ENCODE measurements at regions not wholly inside any gene's neighbourhood (a gene's known extent, or its start where the extent isn't known, plus 50 kb on each side); places are given as distances from the start of the nearest gene placed in this dataset.

GRCh38 chr2:105680357-105680756 lies 64.4 kb upstream of the NCK2 start:
- H3K9me3 Mint-ChIP-seq = peaks cover 0 to 2% (median 0%) of the 10 kb centered on the region in 7 donors
- H3K36me3 Mint-ChIP-seq = no peaks in the 10 kb centered on the region
- H3K4me3 ChIP-seq (ENCODE audit: low read depth, low read length) = no peak overlapping the region
- peaks cover under 1% of the 10 kb centered on the region for H3K4me1 ChIP-seq (ENCODE audit: control insufficient read depth, insufficient read depth, low read length, poor library complexity, severe bottlenecking)
- no peak overlapping the region for H3K27ac ChIP-seq (ENCODE audit: insufficient read depth, low read length, poor library complexity, severe bottlenecking)
- DNase-seq (no peak), ATAC-seq (ENCODE audit: low read depth in 2 of 2) (no peak)
- no peaks in the 10 kb centered on the region for H3K27me3 Mint-ChIP-seq
- peak overlapping the region in 1 of 3 donors; percentile 50 for H3K27ac Mint-ChIP-seq
- no peak overlapping the region for H3K4me3 Mint-ChIP-seq
- no peaks in the 10 kb centered on the region for H3K9me3 ChIP-seq (ENCODE audit: control insufficient read depth in 2 of 2, low read length in 2 of 2)
- no peaks in the 10 kb centered on the region for H3K36me3 ChIP-seq (ENCODE audit: control insufficient read depth, insufficient read depth, low read length)
- H3K27me3 ChIP-seq (ENCODE audit: control insufficient read depth, insufficient read depth, low read length) = no peaks in the 10 kb centered on the region
- peaks cover 0 to 17% (median 3%) of the 10 kb centered on the region in 4 donors for H3K4me1 Mint-ChIP-seq

DNA sequence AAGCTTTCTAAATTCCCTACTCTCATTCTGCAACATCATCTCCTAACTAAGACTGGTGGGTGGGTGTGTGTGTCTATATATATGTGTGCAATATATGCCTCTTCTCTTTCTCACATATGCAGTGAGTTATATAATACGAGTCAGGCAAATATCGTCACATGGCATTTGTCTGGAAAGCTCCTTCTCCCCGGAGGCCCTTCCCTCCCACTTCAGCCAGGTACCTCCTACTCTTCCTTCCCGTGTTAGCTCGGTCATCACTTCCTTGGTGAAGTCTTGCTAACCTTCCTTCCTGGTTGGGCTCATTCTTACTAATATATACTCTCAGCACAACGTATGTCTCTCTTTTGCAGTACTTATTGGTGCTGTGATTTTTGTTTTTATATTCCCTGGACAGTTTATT lies 66.4 kb upstream of the NCK2 start:
- Mint-ChIP-seq H3K9me3 (peaks cover 0 to 5% (median 0%) of the 10 kb centered on the region in 7 donors), H3K4me1 (peaks cover 5 to 26% (median 12%) of the 10 kb centered on the region in 4 donors), H3K4me3 (no peak overlapping the region), H3K27me3 (no peaks in the 10 kb centered on the region), H3K36me3 (no peaks in the 10 kb centered on the region), H3K27ac (no peak overlapping the region)
- DNase-seq (no peak), ATAC-seq (ENCODE audit: low read depth in 2 of 2) (no peak)
- Histone ChIP-seq H3K27ac (ENCODE audit: insufficient read depth, low read length, poor library complexity, severe bottlenecking) (no peak overlapping the region), H3K36me3 (ENCODE audit: control insufficient read depth, insufficient read depth, low read length) (no peaks in the 10 kb centered on the region), H3K27me3 (ENCODE audit: control insufficient read depth, insufficient read depth, low read length) (no peaks in the 10 kb centered on the region), H3K4me1 (ENCODE audit: control insufficient read depth, insufficient read depth, low read length, poor library complexity, severe bottlenecking) (peaks cover 4% of the 10 kb centered on the region), H3K9me3 (ENCODE audit: control insufficient read depth in 2 of 2, low read length in 2 of 2) (no peaks in the 10 kb centered on the region), H3K4me3 (ENCODE audit: low read depth, low read length) (no peak overlapping the region)

DNA sequence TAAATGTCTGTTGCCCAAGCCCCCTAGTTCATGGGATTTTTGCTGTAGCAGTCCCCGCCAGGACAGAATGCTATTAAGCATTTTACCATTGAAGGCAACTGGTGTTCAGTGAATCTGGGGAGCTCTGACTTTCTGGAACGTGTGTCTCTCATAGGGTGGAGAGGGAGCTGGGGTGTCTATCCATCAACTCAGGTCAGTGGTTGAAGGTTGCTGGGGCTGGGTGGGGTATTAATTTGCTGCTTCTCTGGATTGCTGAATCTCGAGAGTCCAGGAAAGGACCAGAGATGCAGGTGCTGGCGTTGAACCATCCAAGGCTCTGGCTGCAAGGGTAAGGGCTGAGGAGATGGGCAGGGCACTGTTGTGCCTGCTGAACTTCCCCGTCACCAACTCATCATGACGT lies 66.8 kb upstream of the NCK2 start:
- DNase-seq = no peak
- no peaks in the 10 kb centered on the region for H3K36me3 ChIP-seq (ENCODE audit: control insufficient read depth, insufficient read depth, low read length)
- no peak overlapping the region for H3K27ac ChIP-seq (ENCODE audit: insufficient read depth, low read length, poor library complexity, severe bottlenecking)
- Mint-ChIP-seq H3K9me3 (peaks cover 0 to 5% (median 0%) of the 10 kb centered on the region in 7 donors), H3K27ac (no peak overlapping the region), H3K27me3 (no peaks in the 10 kb centered on the region), H3K4me3 (no peak overlapping the region), H3K4me1 (peaks cover 5 to 26% (median 12%) of the 10 kb centered on the region in 4 donors), H3K36me3 (no peaks in the 10 kb centered on the region)
- no peak for ATAC-seq (ENCODE audit: low read depth in 2 of 2)
- peaks cover 4% of the 10 kb centered on the region for H3K4me1 ChIP-seq (ENCODE audit: control insufficient read depth, insufficient read depth, low read length, poor library complexity, severe bottlenecking)
- no peaks in the 10 kb centered on the region for H3K9me3 ChIP-seq (ENCODE audit: control insufficient read depth in 2 of 2, low read length in 2 of 2)
- no peaks in the 10 kb centered on the region for H3K27me3 ChIP-seq (ENCODE audit: control insufficient read depth, insufficient read depth, low read length)
- H3K4me3 ChIP-seq (ENCODE audit: low read depth, low read length) = no peak overlapping the region

DNA sequence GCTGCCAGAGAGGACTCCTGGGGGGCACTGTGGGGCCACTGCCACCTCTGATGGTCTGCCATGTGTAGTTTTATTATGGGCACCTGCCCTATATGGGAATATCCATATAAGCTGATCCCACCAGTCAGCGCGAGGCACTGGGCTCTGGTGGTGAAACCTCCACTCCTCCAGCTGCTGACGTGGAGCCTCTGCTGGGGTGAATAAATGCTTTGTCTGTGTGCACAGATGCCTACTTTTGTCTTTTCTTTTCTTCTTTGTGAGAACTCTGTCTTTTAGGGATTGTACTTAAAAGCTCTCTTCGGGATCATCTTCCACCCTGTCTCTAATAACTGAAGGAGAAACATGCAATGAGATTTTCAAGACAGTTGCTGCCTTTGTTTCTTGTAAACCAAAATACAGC lies 68.9 kb upstream of the NCK2 start:
- no peaks in the 10 kb centered on the region for H3K9me3 ChIP-seq (ENCODE audit: control insufficient read depth in 2 of 2, low read length in 2 of 2)
- no peak overlapping the region for H3K27ac ChIP-seq (ENCODE audit: insufficient read depth, low read length, poor library complexity, severe bottlenecking)
- peaks cover 0 to 5% (median 0%) of the 10 kb centered on the region in 7 donors for H3K9me3 Mint-ChIP-seq
- H3K36me3 Mint-ChIP-seq = no peaks in the 10 kb centered on the region
- H3K27me3 ChIP-seq (ENCODE audit: control insufficient read depth, insufficient read depth, low read length) = no peaks in the 10 kb centered on the region
- H3K4me1 ChIP-seq (ENCODE audit: control insufficient read depth, insufficient read depth, low read length, poor library complexity, severe bottlenecking) = peaks cover 4% of the 10 kb centered on the region
- H3K4me3 ChIP-seq (ENCODE audit: low read depth, low read length) = no peak overlapping the region
- no peaks in the 10 kb centered on the region for H3K36me3 ChIP-seq (ENCODE audit: control insufficient read depth, insufficient read depth, low read length)
- no peaks in the 10 kb centered on the region for H3K27me3 Mint-ChIP-seq
- no peak overlapping the region for H3K4me3 Mint-ChIP-seq
- H3K4me1 Mint-ChIP-seq = peaks cover 5 to 26% (median 12%) of the 10 kb centered on the region in 4 donors
- DNase-seq (no peak), ATAC-seq (ENCODE audit: low read depth in 2 of 2) (no peak)
- no peak overlapping the region for H3K27ac Mint-ChIP-seq

DNA sequence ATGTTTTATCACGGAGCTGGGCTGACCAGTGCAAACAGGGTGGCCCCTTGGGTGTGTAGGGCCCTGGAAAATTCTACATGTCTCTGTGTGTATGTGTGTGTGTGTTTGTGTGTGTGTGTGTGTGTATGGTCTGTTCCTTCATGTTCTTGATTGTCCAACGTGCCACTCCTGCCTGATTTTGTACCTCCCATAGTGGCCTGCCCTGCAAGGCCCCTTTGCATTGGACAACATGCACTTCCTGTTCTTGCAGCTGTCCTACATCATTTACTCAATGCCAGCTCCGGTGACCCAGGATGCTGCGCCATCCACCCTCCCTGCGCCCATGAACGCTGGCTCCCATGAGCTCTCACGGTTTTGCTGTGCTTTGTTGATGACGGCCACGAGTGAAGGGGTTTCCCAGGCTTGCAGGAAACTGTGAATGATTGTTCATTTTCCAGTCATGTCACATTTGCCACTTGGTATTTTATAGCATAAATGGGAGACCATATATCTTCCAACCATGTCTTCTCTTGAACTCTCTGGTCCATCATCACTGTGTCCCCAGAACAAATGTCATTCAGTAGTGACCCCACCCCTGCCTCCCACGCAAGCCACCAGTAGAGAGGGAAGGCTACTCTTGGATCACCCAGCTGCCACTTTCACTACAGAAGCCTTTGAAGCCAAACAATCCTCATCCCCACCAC lies 69.7 kb upstream of the NCK2 start:
- Histone ChIP-seq H3K36me3 (ENCODE audit: control insufficient read depth, insufficient read depth, low read length) (no peaks in the 10 kb centered on the region), H3K27ac (ENCODE audit: insufficient read depth, low read length, poor library complexity, severe bottlenecking) (no peak overlapping the region), H3K4me1 (ENCODE audit: control insufficient read depth, insufficient read depth, low read length, poor library complexity, severe bottlenecking) (peaks cover 4% of the 10 kb centered on the region), H3K27me3 (ENCODE audit: control insufficient read depth, insufficient read depth, low read length) (no peaks in the 10 kb centered on the region), H3K9me3 (ENCODE audit: control insufficient read depth in 2 of 2, low read length in 2 of 2) (no peaks in the 10 kb centered on the region), H3K4me3 (ENCODE audit: low read depth, low read length) (no peak overlapping the region)
- Mint-ChIP-seq H3K9me3 (peaks cover 0 to 5% (median 0%) of the 10 kb centered on the region in 7 donors), H3K36me3 (no peaks in the 10 kb centered on the region), H3K4me3 (no peak overlapping the region), H3K4me1 (peaks cover 5 to 26% (median 12%) of the 10 kb centered on the region in 4 donors), H3K27me3 (no peaks in the 10 kb centered on the region), H3K27ac (peak overlapping the region in 2 of 3 donors; percentile 50 to 52)
- DNase-seq (peak in 2 of 3 donors; percentile 5 to 41), ATAC-seq (ENCODE audit: low read depth in 2 of 2) (peak; percentile 25 to 45)

- peak overlapping the region in 2 of 3 donors; percentile 22 to 62 for H3K27ac Mint-ChIP-seq
- ATAC-seq (ENCODE audit: low read depth in 2 of 2) = no peak
- H3K9me3 Mint-ChIP-seq = peaks cover 0 to 5% (median 0%) of the 10 kb centered on the region in 7 donors
Measured at GRCh38 chr2:105674401-105674800, 70.3 kb upstream of the NCK2 start.

GRCh38 chr2:105671156-105671555 lies 73.6 kb upstream of the NCK2 start:
- H3K27me3 Mint-ChIP-seq = no peaks in the 10 kb centered on the region
- H3K27ac ChIP-seq (ENCODE audit: insufficient read depth, low read length, poor library complexity, severe bottlenecking) = no peak overlapping the region
- H3K4me3 Mint-ChIP-seq = no peak overlapping the region
- no peaks in the 10 kb centered on the region for H3K36me3 ChIP-seq (ENCODE audit: control insufficient read depth, insufficient read depth, low read length)
- H3K4me1 ChIP-seq (ENCODE audit: control insufficient read depth, insufficient read depth, low read length, poor library complexity, severe bottlenecking) = peaks cover 4% of the 10 kb centered on the region
- ATAC-seq (ENCODE audit: low read depth in 2 of 2) (no peak), DNase-seq (no peak)
- H3K9me3 Mint-ChIP-seq = peaks cover 1 to 14% (median 10%) of the 10 kb centered on the region in 7 donors
- H3K4me3 ChIP-seq (ENCODE audit: low read depth, low read length) = no peak overlapping the region
- H3K27me3 ChIP-seq (ENCODE audit: control insufficient read depth, insufficient read depth, low read length) = no peaks in the 10 kb centered on the region
- no peaks in the 10 kb centered on the region for H3K36me3 Mint-ChIP-seq
- H3K4me1 Mint-ChIP-seq = peaks cover 5 to 19% (median 13%) of the 10 kb centered on the region in 4 donors
- no peak overlapping the region for H3K27ac Mint-ChIP-seq
- H3K9me3 ChIP-seq (ENCODE audit: control insufficient read depth in 2 of 2, low read length in 2 of 2) = peaks cover 11 to 14% of the 10 kb centered on the region in 2 experiments

More at GRCh38 chr2:105674401-105674800, 70.3 kb upstream of the NCK2 start:
- Histone ChIP-seq H3K4me3 (ENCODE audit: low read depth, low read length) (no peak overlapping the region), H3K27ac (ENCODE audit: insufficient read depth, low read length, poor library complexity, severe bottlenecking) (no peak overlapping the region), H3K36me3 (ENCODE audit: control insufficient read depth, insufficient read depth, low read length) (no peaks in the 10 kb centered on the region), H3K9me3 (ENCODE audit: control insufficient read depth in 2 of 2, low read length in 2 of 2) (no peaks in the 10 kb centered on the region), H3K4me1 (ENCODE audit: control insufficient read depth, insufficient read depth, low read length, poor library complexity, severe bottlenecking) (peaks cover 4% of the 10 kb centered on the region), H3K27me3 (ENCODE audit: control insufficient read depth, insufficient read depth, low read length) (no peaks in the 10 kb centered on the region)
- H3K36me3 Mint-ChIP-seq = no peaks in the 10 kb centered on the region
- peaks cover 5 to 26% (median 12%) of the 10 kb centered on the region in 4 donors for H3K4me1 Mint-ChIP-seq
- no peak for DNase-seq
- no peak overlapping the region for H3K4me3 Mint-ChIP-seq
- no peaks in the 10 kb centered on the region for H3K27me3 Mint-ChIP-seq

GRCh38 chr2:105669384-105669891 lies 75.3 kb upstream of the NCK2 start:
- Histone ChIP-seq H3K27ac (ENCODE audit: insufficient read depth, low read length, poor library complexity, severe bottlenecking) (no peak overlapping the region), H3K9me3 (ENCODE audit: control insufficient read depth in 2 of 2, low read length in 2 of 2) (peaks cover 25 to 28% of the 10 kb centered on the region in 2 experiments), H3K27me3 (ENCODE audit: control insufficient read depth, insufficient read depth, low read length) (peaks cover 7% of the 10 kb centered on the region), H3K4me1 (ENCODE audit: control insufficient read depth, insufficient read depth, low read length, poor library complexity, severe bottlenecking) (no peaks in the 10 kb centered on the region), H3K4me3 (ENCODE audit: low read depth, low read length) (no peak overlapping the region), H3K36me3 (ENCODE audit: control insufficient read depth, insufficient read depth, low read length) (no peaks in the 10 kb centered on the region)
- H3K4me3 Mint-ChIP-seq = no peak overlapping the region
- DNase-seq = no peak
- peaks cover 6% of the 10 kb centered on the region for H3K27me3 Mint-ChIP-seq
- no peak overlapping the region for H3K27ac Mint-ChIP-seq
- peaks cover 6% of the 10 kb centered on the region for H3K36me3 Mint-ChIP-seq
- no peak for ATAC-seq (ENCODE audit: low read depth in 2 of 2)
- H3K4me1 Mint-ChIP-seq = peaks cover 3 to 4% (median 4%) of the 10 kb centered on the region in 4 donors
- peaks cover 1 to 26% (median 18%) of the 10 kb centered on the region in 7 donors for H3K9me3 Mint-ChIP-seq
